MM.1S (cell line): ENCODE measurements at regions not wholly inside any gene's neighbourhood (a gene's known extent, or its start where the extent isn't known, plus 50 kb on each side); places are given as distances from the start of the nearest gene placed in this dataset.

Experiments used
- DNase-seq: peaks from one replicate; pipeline ENCODE4 v3.0.0-alpha.2; 2015
- H2AFZ ChIP-seq: fragments of 300-600 bp; sonication (generic); 2 replicates; pipeline ENCODE4 v1.6.0; 2016; ENCODE audit warnings: antibody characterized with exemption, low read length
- H3F3A ChIP-seq: fragments of 300-600 bp; sonication (generic); 2 replicates; pipeline ENCODE4 v1.6.1; 2016; ENCODE audit warnings: mild to moderate bottlenecking, antibody characterized with exemption, low read length, moderate library complexity, mixed read lengths; ENCODE audit not compliant: insufficient read depth
- H3K27ac ChIP-seq: fragments of 300-600 bp; sonication (generic); 2 replicates; pipeline ENCODE4 v1.5.1; 2016; ENCODE audit warnings: mild to moderate bottlenecking, low read length
- H3K27me3 ChIP-seq: fragments of 300-600 bp; sonication (generic); replicated peaks from 2 replicates; pipeline ENCODE4 v1.6.0; 2016; ENCODE audit warnings: low read length; ENCODE audit not compliant: insufficient read depth
- H3K36me3 ChIP-seq: fragments of 300-600 bp; sonication (generic); replicated peaks from 2 replicates; pipeline ENCODE4 v1.6.1; 2016; ENCODE audit warnings: mild to moderate bottlenecking, low read length, mixed read lengths; ENCODE audit not compliant: insufficient read depth
- H3K4me1 ChIP-seq: fragments of 300-600 bp; sonication (generic); 2 replicates; pipeline ENCODE4 v1.6.1; 2016; ENCODE audit warnings: low read length, mixed read lengths
- H3K4me2 ChIP-seq: fragments of 300-600 bp; sonication (generic); 2 replicates; pipeline ENCODE4 v1.6.0; 2016; ENCODE audit warnings: low read depth, low read length
- H3K4me3 ChIP-seq: fragments of 300-600 bp; sonication (generic); 2 replicates; pipeline ENCODE4 v1.5.1; 2016; ENCODE audit warnings: low read length, mixed read lengths
- H3K79me2 ChIP-seq: fragments of 300-600 bp; sonication (generic); 2 replicates; pipeline ENCODE4 v1.6.1; 2016; ENCODE audit warnings: mixed run types, low read length, mixed read lengths
- H3K9ac ChIP-seq: fragments of 300-600 bp; sonication (generic); 2 replicates; pipeline ENCODE4 v1.6.1; 2016; ENCODE audit warnings: low read length, mixed read lengths
- H3K9me2 ChIP-seq: fragments of 300-600 bp; sonication (generic); replicated peaks from 2 replicates; pipeline ENCODE4 v1.6.1; 2016; ENCODE audit warnings: mild to moderate bottlenecking, low read length, mixed read lengths; ENCODE audit not compliant: insufficient read depth
- H3K9me3 ChIP-seq: fragments of 300-600 bp; sonication (generic); replicated peaks from 2 replicates; pipeline ENCODE4 v1.6.1; 2016; ENCODE audit warnings: mild to moderate bottlenecking, low read length, mixed read lengths; ENCODE audit not compliant: insufficient read depth
- H4K20me1 ChIP-seq: fragments of 300-600 bp; sonication (generic); 2 replicates; pipeline ENCODE4 v1.6.1; 2016; ENCODE audit warnings: mild to moderate bottlenecking, low read length, moderate library complexity, mixed read lengths; ENCODE audit not compliant: insufficient read depth
- EZH2 ChIP-seq: fragments of 300-600 bp; sonication (generic); optimal IDR thresholded peaks from 2 replicates; pipeline ENCODE3; 2017; ENCODE audit warnings: low read depth, mild to moderate bottlenecking, antibody characterized with exemption, low read length, mixed read lengths
- EZH2phosphoT487 ChIP-seq: fragments of 300-600 bp; sonication (generic); IDR thresholded peaks from 2 replicates; pipeline ENCODE4 v1.6.1; 2018; ENCODE audit warnings: antibody characterized with exemption, low read length
- TF ChIP-seq, protein P1 (sequence below): fragments of 300-600 bp; sonication (generic); IDR thresholded peaks from 2 replicates; pipeline ENCODE4 v1.5.1; 2016; ENCODE audit warnings: antibody characterized with exemption, low read length, mixed read lengths

DNA sequence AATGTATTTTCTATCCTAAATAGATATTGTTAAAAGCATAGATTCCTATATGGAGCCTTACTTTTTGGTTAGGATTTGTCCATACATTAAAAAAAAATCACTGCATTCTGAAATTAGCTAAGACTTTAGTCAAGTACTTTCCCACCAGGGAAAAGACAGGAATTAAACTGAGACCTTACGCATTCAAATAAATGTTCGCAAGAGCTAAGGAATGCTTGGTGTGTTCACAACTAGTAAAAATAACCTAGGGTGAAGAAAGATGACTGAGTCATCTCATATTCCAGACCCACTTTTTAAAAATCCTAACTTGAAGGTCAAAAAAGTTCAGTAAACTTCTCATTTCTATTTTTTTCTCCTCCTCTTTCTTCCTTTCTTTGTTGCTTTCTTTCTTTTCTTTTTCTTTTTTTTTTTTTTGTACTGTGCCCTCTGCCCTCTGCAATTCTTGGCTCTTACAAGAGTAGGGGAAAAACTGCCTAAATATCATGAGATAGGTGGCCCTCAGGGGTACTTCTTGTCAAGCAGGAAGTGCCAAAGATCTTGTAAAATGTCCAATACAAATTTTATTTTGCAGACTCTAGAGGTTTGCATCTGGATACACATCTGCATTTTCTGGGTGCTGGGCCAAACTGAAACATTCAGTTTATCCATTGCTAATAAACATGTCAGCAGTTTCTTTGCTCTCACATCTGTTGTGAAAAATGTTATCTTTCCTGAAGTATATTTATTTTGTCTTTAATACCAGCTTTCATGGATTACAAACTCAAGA lies 121.4 kb upstream of the GORAB start:
- no peak overlapping the region for H2AFZ ChIP-seq
- TF ChIP-seq, protein P1, sequence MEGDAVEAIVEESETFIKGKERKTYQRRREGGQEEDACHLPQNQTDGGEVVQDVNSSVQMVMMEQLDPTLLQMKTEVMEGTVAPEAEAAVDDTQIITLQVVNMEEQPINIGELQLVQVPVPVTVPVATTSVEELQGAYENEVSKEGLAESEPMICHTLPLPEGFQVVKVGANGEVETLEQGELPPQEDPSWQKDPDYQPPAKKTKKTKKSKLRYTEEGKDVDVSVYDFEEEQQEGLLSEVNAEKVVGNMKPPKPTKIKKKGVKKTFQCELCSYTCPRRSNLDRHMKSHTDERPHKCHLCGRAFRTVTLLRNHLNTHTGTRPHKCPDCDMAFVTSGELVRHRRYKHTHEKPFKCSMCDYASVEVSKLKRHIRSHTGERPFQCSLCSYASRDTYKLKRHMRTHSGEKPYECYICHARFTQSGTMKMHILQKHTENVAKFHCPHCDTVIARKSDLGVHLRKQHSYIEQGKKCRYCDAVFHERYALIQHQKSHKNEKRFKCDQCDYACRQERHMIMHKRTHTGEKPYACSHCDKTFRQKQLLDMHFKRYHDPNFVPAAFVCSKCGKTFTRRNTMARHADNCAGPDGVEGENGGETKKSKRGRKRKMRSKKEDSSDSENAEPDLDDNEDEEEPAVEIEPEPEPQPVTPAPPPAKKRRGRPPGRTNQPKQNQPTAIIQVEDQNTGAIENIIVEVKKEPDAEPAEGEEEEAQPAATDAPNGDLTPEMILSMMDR = no peak
- TF ChIP-seq EZH2phosphoT487 (no peak), EZH2 (no peak)
- no peaks in the 10 kb centered on the region for H3K27me3 ChIP-seq
- no peaks in the 10 kb centered on the region for H3K9me3 ChIP-seq
- no peak overlapping the region for H3K27ac ChIP-seq
- no peak overlapping the region for H3K4me3 ChIP-seq
- H4K20me1 ChIP-seq = no peaks in the 10 kb centered on the region
- H3K36me3 ChIP-seq = no peaks in the 10 kb centered on the region
- H3K4me1 ChIP-seq = no peaks in the 10 kb centered on the region
- H3F3A ChIP-seq = no peaks in the 10 kb centered on the region
- no peak overlapping the region for H3K4me2 ChIP-seq
- H3K9ac ChIP-seq = no peak overlapping the region
- no peaks in the 10 kb centered on the region for H3K9me2 ChIP-seq
- DNase-seq = no peak
- no peaks in the 10 kb centered on the region for H3K79me2 ChIP-seq

- H3K27ac ChIP-seq = no peak overlapping the region
- no peak for TF ChIP-seq EZH2phosphoT487
- TF ChIP-seq, protein P1 = no peak
- no peak for TF ChIP-seq EZH2
- H3K4me2 ChIP-seq = no peak overlapping the region
- H3K4me1 ChIP-seq = no peaks in the 10 kb centered on the region
- H3K27me3 ChIP-seq = no peaks in the 10 kb centered on the region
- no peaks in the 10 kb centered on the region for H3K36me3 ChIP-seq
- H3K4me3 ChIP-seq = no peak overlapping the region
- no peak overlapping the region for H2AFZ ChIP-seq
- no peaks in the 10 kb centered on the region for H3K79me2 ChIP-seq
- no peaks in the 10 kb centered on the region for H3F3A ChIP-seq
- no peaks in the 10 kb centered on the region for H3K9me2 ChIP-seq
- DNase-seq = no peak
- H3K9ac ChIP-seq = no peak overlapping the region
- H4K20me1 ChIP-seq = no peaks in the 10 kb centered on the region
- H3K9me3 ChIP-seq = no peaks in the 10 kb centered on the region
These were observed 116.8 kb upstream of the GORAB start for GRCh38 chr1:170414989-170415709.

DNA sequence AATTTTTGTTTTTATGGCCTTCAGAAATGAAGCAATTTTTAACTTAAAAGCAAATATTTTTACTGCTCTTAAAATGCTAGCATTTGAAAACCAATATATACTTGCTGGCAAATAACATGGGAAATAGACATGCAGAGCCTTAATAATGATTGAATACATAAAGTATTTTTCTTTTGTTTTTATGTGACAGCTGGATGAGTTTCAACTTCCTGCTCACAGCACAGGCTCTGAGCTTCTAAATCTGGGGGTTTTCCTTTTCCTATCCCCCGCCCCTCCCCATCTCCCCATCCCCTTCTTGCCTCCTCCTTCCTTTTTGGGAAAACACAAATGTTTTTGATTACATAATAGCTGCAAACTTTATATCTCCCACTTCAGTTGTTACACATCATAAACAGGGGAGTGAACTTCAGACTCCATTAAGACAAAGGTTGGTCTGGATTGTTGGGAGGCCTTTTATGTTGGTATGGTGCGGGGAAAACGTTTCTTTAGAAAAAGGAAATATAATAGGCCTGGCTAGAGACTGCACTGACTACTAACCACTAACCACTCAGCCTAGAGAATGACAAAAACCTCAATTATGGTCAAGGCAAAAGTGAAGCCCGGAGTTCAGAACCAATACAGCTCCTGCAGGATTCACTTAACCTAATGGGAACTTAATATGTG lies 116.1 kb upstream of the GORAB start:
- Histone ChIP-seq H3K9me2 (no peaks in the 10 kb centered on the region), H3K36me3 (no peaks in the 10 kb centered on the region), H3K4me3 (no peak overlapping the region), H3K4me1 (no peaks in the 10 kb centered on the region), H3K9me3 (no peaks in the 10 kb centered on the region), H3K79me2 (no peaks in the 10 kb centered on the region), H2AFZ (no peak overlapping the region), H3K27me3 (no peaks in the 10 kb centered on the region), H3K4me2 (no peak overlapping the region), H3K27ac (no peak overlapping the region), H3K9ac (no peak overlapping the region), H3F3A (no peaks in the 10 kb centered on the region), H4K20me1 (no peaks in the 10 kb centered on the region)
- TF ChIP-seq, protein P1 = no peak
- TF ChIP-seq EZH2 = no peak
- no peak for TF ChIP-seq EZH2phosphoT487
- no peak for DNase-seq
